GM18520 (cell line): ENCODE measurements at regions not wholly inside any gene's neighbourhood (a gene's known extent, or its start where the extent isn't known, plus 50 kb on each side); places are given as distances from the start of the nearest gene placed in this dataset.
"Not testable (repeated sequence)": the region's sequence is repeated elsewhere in the genome, so short reads cannot be mapped to it uniquely, and the experiment has no call there.

ENCODE experiments used
- ATAC-seq: cut with Tn5 transposase; IDR thresholded peaks from one replicate; pipeline ENCODE4 v1.9.1; 2021; ENCODE audit not compliant: unreplicated experiment

DNA sequence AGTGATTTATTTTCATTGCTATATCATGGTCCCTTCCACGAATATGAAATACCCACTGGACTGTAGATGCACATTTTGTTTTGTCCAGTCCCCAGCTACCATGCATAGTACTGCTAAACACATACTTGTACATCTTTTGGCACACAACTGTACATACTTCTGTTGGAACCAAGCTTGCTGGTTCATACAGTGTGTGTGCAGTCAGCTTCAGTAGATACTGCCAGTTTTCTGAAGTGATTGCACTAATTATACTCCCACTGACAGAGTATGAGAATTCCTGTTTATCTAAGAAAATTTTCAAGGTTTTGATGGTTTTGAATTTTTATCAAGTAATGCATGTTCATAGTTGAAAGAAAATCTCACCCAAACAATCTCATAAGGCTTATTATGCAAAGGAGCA lies 100.7 kb upstream of the LMCD1 start:
- no peak for ATAC-seq

- no peak for ATAC-seq
Observed at GRCh38 chr3:8403996-8404395, 97.6 kb upstream of the LMCD1 start.

DNA sequence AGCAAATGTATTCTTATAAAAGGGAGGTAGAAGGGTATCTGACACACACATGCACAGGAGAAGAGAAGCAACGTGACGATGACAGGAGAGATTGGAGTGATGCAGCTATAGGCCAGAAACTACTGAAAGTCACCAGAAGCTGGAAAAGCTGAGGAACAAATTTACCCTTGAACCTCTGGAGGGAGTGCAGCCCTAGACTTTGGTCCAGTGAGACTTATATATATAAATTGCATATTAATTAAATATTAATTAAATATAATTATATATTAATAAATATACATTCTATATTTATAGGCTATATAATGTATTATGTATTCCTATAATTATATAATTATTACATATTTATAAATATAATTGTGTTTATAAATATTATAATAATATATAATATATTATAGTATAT lies 96.5 kb upstream of the LMCD1 start:
- ATAC-seq, result no peak

DNA sequence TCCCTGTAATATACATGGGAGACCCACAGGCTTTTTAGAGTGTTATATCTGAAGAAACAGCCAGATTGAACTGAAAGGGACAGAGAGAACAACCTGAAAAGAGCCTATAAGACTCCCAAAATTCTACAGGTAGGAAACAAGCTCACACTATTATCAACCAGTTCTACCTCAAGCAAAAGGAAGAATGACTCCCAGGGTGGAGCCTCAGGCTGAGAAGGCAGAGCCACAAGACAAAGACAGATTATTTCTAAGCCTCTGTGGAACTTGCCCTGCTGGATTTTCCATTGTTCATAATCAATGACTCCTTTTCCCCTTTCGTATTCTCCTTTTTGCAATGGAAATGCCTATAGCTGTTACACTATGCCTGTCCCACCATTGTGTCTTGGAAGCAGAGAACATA lies 95.1 kb upstream of the LMCD1 start:
- ATAC-seq, result no peak

GRCh38 chr3:8413337-8413926 lies 88.2 kb upstream of the LMCD1 start:
- no peak for ATAC-seq

DNA sequence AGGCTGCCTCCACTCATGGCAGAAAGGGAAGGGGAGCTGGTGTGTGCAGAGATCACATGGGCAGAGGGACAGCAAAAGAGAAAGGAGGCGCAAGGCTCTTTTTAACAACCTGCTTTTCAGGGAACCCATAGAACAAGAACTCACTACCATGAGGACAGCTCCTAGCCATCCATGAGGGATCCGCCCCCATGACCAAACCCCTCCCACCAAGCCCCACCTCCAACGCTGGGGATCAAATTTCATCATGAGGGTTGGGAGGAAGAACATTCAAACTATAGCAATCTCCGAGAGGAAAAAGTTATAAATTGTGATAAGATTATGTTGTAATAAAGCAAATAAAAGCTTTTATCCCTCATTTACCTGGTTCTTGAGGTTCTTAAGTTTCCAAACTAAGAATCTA lies 84.7 kb upstream of the LMCD1 start:
- ATAC-seq, result no peak

DNA sequence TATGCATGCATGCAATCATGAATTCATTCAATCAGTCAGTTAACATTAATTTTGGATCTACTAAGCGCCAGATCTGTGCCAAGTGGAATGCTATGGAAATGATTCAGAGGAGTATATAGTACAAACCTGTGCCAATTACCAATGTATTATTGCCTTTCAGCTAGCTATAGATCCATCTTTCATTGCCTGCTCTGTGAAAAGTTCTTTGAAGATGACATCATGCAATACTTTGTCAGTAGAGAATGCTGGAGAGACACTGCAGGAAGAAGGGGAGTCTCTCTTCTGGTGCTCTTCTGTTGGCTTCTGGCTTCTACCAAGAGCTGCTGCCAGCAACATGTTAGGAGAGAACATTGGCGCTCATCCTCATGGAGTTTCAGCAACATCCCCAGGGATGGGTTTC lies 81.0 kb upstream of the LMCD1 start:
- ATAC-seq, result no peak

DNA sequence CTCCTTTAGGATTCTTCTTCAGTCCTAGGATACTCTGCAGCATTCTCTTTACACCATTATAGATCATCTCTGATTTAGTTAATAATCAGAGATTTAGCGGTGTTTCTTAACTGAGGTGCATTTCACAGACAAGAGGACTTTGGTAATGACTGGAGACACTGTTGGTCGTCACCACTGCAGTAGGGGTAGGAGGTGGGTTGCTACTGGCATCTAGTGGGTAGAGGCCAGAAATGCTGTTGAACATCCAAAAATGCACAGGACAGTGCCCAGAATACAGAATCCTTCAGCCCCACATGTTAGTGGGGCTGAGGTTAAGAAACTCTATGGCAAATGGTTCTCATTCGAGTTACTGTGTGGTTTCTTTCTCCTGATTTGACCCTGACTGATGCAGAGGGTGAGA lies 80.4 kb upstream of the LMCD1 start:
- ATAC-seq, result no peak

DNA sequence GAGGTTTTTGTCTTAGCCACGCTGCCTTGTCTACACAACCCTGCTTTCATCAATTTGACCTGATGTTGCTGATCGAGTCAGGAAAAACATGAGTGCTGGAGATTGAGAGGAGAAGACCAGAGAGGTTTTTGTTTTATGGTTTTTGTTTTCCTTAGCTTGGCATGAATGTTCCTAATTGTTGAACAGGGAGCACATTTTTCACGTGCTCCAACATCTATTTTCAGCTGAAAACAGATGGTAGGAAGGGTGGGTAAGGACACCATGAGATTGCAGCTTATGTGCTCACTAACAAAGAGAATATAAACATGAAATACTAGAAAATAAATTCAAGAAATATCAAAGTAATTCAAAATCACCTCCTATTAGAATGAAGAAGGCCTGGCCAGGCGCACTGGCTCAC lies 79.9 kb upstream of the LMCD1 start:
- ATAC-seq, result no peak

DNA sequence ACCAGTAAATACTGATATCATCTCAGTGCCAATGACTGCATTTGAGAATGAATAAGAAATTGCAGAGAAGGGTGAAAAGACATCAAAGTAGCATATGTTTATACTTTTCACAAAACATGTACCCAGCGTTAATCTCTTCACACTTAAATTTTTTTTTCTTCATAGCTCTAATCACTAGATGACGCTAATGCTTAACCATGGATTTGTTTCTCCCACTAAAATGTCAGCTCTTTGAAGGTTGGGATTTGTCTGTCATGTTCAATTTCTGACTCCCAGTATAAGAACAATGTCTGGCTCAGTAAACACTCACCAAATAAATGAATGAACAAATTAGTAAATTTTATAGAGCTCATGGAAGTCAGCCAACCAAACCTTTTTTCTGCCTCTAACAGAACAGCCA lies 78.3 kb upstream of the LMCD1 start:
- ATAC-seq, result no peak

GRCh38 chr3:8424281-8424680 lies 77.3 kb upstream of the LMCD1 start:
- ATAC-seq, result no peak

- no peak for ATAC-seq
Observed at GRCh38 chr3:8436661-8437287, 64.8 kb upstream of the LMCD1 start.

GRCh38 chr3:8438507-8439079 lies 63.0 kb upstream of the LMCD1 start:
- ATAC-seq, result no peak

GRCh38 chr3:8440142-8440541 lies 61.5 kb upstream of the LMCD1 start:
- not testable (repeated sequence) for ATAC-seq

GRCh38 chr3:8441969-8442559 lies 59.6 kb upstream of the LMCD1 start:
- ATAC-seq, result no peak

GRCh38 chr3:8442993-8443650 lies 58.5 kb upstream of the LMCD1 start:
- ATAC-seq, result no peak

GRCh38 chr3:8443829-8444791 lies 57.5 kb upstream of the LMCD1 start:
- no peak for ATAC-seq

- no peak for ATAC-seq
Observed at GRCh38 chr3:8444883-8445282, 56.7 kb upstream of the LMCD1 start.

DNA sequence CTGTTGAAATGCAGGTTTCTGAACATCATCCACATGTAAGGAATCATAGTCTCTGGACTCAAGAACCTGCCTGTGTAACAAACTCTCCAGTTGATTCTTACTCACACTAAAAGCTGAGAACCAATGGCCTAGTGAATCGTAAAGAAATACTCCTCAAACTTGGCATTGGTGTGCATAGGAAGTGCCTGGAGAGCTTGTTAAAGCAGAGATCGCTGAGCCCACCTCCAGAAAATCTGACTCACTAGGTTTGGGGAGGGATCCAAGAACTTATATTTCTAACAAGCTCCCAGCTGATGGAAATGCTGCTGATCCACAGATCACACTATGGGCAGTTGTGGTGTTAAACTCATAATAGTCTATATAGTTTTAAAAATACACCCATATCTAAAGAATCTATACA lies 55.8 kb upstream of the LMCD1 start:
- ATAC-seq, result no peak

- ATAC-seq, result no peak
Observed at GRCh38 chr3:8446845-8447244, 54.8 kb upstream of the LMCD1 start.

- no peak for ATAC-seq
Observed at GRCh38 chr3:8450618-8451017, 51.0 kb upstream of the LMCD1 start.
